GM12892 (cell line): ENCODE measurements at regions not wholly inside any gene's neighbourhood (a gene's known extent, or its start where the extent isn't known, plus 50 kb on each side); places are given as distances from the start of the nearest gene placed in this dataset.
"Not testable (repeated sequence)": the region's sequence is repeated elsewhere in the genome, so short reads cannot be mapped to it uniquely, and the experiment has no call there.

Source experiments
- POLR2A ChIP-seq: IDR thresholded peaks from 2 replicates; pipeline ENCODE4 v1.6.1; 2011; ENCODE audit warnings: low read depth, low read length, control low read depth
- TAF1 ChIP-seq: IDR thresholded peaks from 2 replicates; pipeline ENCODE4 v1.6.1; 2011; ENCODE audit warnings: low read depth, mild to moderate bottlenecking, control low read depth, low read length, borderline replicate concordance

GRCh38 chr9:97103613-97104383 lies 64.9 kb upstream of the CTSV start:
- TF ChIP-seq POLR2A, TAF1: not testable (repeated sequence)
